ENCODE measurements at regions not wholly inside any gene's neighbourhood (a gene's known extent, or its start where the extent isn't known, plus 50 kb on each side); places are given as distances from the start of the nearest gene placed in this dataset.

- Histone ChIP-seq H4K20me1 (ENCODE audit: insufficient read depth, low read length) (no peaks in the 10 kb centered on the region), H3K79me2 (ENCODE audit: insufficient read depth, low read depth, low read length) (no peaks in the 10 kb centered on the region), H3K36me3 (ENCODE audit: insufficient read depth, low read length) (no peaks in the 10 kb centered on the region), H3K4me2 (ENCODE audit: low read length) (no peak overlapping the region), H3K4me1 (ENCODE audit: insufficient read depth, low read length, poor library complexity, severe bottlenecking) (no peaks in the 10 kb centered on the region), H3K27ac (ENCODE audit: low read depth, low read length, poor library complexity, severe bottlenecking) (no peak overlapping the region), H3K9me3 (ENCODE audit: low read length) (no peaks in the 10 kb centered on the region), H3K9me2 (ENCODE audit: insufficient read depth, low read length) (no peaks in the 10 kb centered on the region), H2AFZ (ENCODE audit: low read length) (no peak overlapping the region), H3K4me3 (ENCODE audit: low read depth, low read length, poor library complexity, severe bottlenecking) (no peak overlapping the region)
- no peak for DNase-seq (ENCODE audit: low spot score)
- no TSS peak for BruUV-seq (replicated peaks)
- no peak for TF ChIP-seq CTCF (conservative IDR thresholded peaks at IDR 0.05; ENCODE audit: low read length)
- TF ChIP-seq EZH2phosphoT487 (IDR thresholded peaks at IDR 0.05; ENCODE audit: borderline replicate concordance, low read depth, low read length), result no peak
- POLR2A ChIA-PET, result no interaction called here
- intact Hi-C loops (cut with micrococcal nuclease; ENCODE audit: unreplicated experiment), result no loop called here
- CTCF ChIA-PET (ENCODE audit: unreplicated experiment), result no interaction called here
These were observed 1278.1 kb downstream of the AACS start for GRCh38 chr12:126343321-126343720.

DNA sequence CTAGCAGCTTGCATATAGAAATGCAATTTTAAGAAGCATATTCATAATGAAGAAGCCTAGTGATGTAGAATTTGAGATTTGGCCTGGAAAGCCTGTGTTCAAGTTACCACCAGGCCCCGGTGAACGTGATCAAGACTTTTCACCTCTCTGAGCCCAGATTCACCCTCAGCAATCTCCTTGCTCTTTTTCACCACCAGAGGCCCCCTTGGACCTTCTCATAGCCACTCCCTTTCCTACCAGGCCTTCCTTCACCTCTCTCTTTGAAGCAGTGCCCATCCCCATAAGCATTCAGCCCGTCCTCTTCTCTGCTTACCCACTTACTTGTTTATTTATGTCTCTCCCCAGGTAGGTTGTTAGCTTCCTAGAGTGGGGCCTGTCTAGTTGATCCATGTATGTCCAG lies 1280.9 kb downstream of the AACS start:
- CTCF ChIA-PET (ENCODE audit: unreplicated experiment), result no interaction called here

GRCh38 chr12:126347421-126347820 lies 1282.2 kb downstream of the AACS start:
- TF ChIP-seq CTCF (conservative IDR thresholded peaks at IDR 0.05; ENCODE audit: low read length) (peak; percentile 50), EZH2phosphoT487 (IDR thresholded peaks at IDR 0.05; ENCODE audit: borderline replicate concordance, low read depth, low read length) (no peak)
- H3K9me3 ChIP-seq (ENCODE audit: low read length), result no peaks in the 10 kb centered on the region
- H3K27ac ChIP-seq (ENCODE audit: low read depth, low read length, poor library complexity, severe bottlenecking), result no peak overlapping the region
- H3K36me3 ChIP-seq (ENCODE audit: insufficient read depth, low read length), result no peaks in the 10 kb centered on the region
- intact Hi-C loops (cut with micrococcal nuclease; ENCODE audit: unreplicated experiment), result no loop called here
- ChIA-PET CTCF (ENCODE audit: unreplicated experiment) (no interaction called here), POLR2A (no interaction called here)
- H3K4me1 ChIP-seq (ENCODE audit: insufficient read depth, low read length, poor library complexity, severe bottlenecking), result no peaks in the 10 kb centered on the region
- no peaks in the 10 kb centered on the region for H3K79me2 ChIP-seq (ENCODE audit: insufficient read depth, low read depth, low read length)
- no peak overlapping the region for H2AFZ ChIP-seq (ENCODE audit: low read length)
- H3K9me2 ChIP-seq (ENCODE audit: insufficient read depth, low read length), result no peaks in the 10 kb centered on the region
- BruUV-seq (replicated peaks), result no TSS peak
- H4K20me1 ChIP-seq (ENCODE audit: insufficient read depth, low read length), result no peaks in the 10 kb centered on the region
- DNase-seq (ENCODE audit: low spot score), result no peak
- H3K4me3 ChIP-seq (ENCODE audit: low read depth, low read length, poor library complexity, severe bottlenecking), result no peak overlapping the region
- no peak overlapping the region for H3K4me2 ChIP-seq (ENCODE audit: low read length)

More for the DNA sequence above, 1280.9 kb downstream of the AACS start:
- no peaks in the 10 kb centered on the region for H3K9me3 ChIP-seq (ENCODE audit: low read length)
- POLR2A ChIA-PET, result no interaction called here
- H3K79me2 ChIP-seq (ENCODE audit: insufficient read depth, low read depth, low read length), result no peaks in the 10 kb centered on the region
- H3K4me1 ChIP-seq (ENCODE audit: insufficient read depth, low read length, poor library complexity, severe bottlenecking), result no peaks in the 10 kb centered on the region
- no TSS peak for BruUV-seq (replicated peaks)
- TF ChIP-seq EZH2phosphoT487 (IDR thresholded peaks at IDR 0.05; ENCODE audit: borderline replicate concordance, low read depth, low read length) (no peak), CTCF (conservative IDR thresholded peaks at IDR 0.05; ENCODE audit: low read length) (peak; percentile 19; the same call in 1 of the 2 replicates)
- no peak for DNase-seq (ENCODE audit: low spot score)
- intact Hi-C loops (cut with micrococcal nuclease; ENCODE audit: unreplicated experiment), result no loop called here
- no peaks in the 10 kb centered on the region for H3K36me3 ChIP-seq (ENCODE audit: insufficient read depth, low read length)
- no peak overlapping the region for H3K4me2 ChIP-seq (ENCODE audit: low read length)
- no peaks in the 10 kb centered on the region for H3K9me2 ChIP-seq (ENCODE audit: insufficient read depth, low read length)
- H4K20me1 ChIP-seq (ENCODE audit: insufficient read depth, low read length), result no peaks in the 10 kb centered on the region
- H3K4me3 ChIP-seq (ENCODE audit: low read depth, low read length, poor library complexity, severe bottlenecking), result no peak overlapping the region
- H3K27ac ChIP-seq (ENCODE audit: low read depth, low read length, poor library complexity, severe bottlenecking), result no peak overlapping the region
- H2AFZ ChIP-seq (ENCODE audit: low read length), result no peak overlapping the region
